A673 (cell line): ENCODE measurements at regions not wholly inside any gene's neighbourhood (a gene's known extent, or its start where the extent isn't known, plus 50 kb on each side); places are given as distances from the start of the nearest gene placed in this dataset.
A peak's percentile ranks its signal among the peaks of the same experiment; 100 is the strongest.
"Not testable (repeated sequence)": the region's sequence is repeated elsewhere in the genome, so short reads cannot be mapped to it uniquely, and the experiment has no call there.

Source experiments
- BruUV-seq: library from RNA; stranded (reverse); fragments of 400-500 nt; replicated peaks from 2 replicates; lab custom pipeline; 2021; lab: Mats Ljungman, UMichigan
- CTCF ChIA-PET: fragments of 300-600 bp; sonication (Branson Sonifier 250); formaldehyde crosslinking; loops from one replicate; lab custom pipeline; 2022; ENCODE audit warnings: antibody characterized with exemption; lab: Charles Lee
- POLR2A ChIA-PET: fragments of 300-600 bp; sonication (Branson Sonifier 250); formaldehyde crosslinking; loops from one replicate; lab custom pipeline; 2022; ENCODE audit warnings: antibody characterized with exemption; ENCODE audit not compliant: low non-redundant PET; lab: Charles Lee
- DNase-seq: peaks from one replicate; pipeline ENCODE4 v3.0.0-alpha.2; 2015; ENCODE audit warnings: low spot score
- H3K27ac ChIP-seq: fragments of 200-600 bp; sonication (generic); 2 replicates; pipeline ENCODE4 v1.5.1; 2016; ENCODE audit warnings: mixed run types, low read depth, mild to moderate bottlenecking, mixed read lengths, antibody characterized with exemption, low read length; ENCODE audit not compliant: poor library complexity, severe bottlenecking
- H3K27me3 ChIP-seq: fragments of 200-600 bp; sonication (generic); replicated peaks from 2 replicates; pipeline ENCODE4 v1.6.1; 2017; ENCODE audit warnings: mixed run types, low read depth, mild to moderate bottlenecking, mixed read lengths, antibody characterized with exemption, low read length; ENCODE audit not compliant: insufficient read depth, poor library complexity
- H3K36me3 ChIP-seq: fragments of 200-600 bp; sonication (generic); 2 replicates; pipeline ENCODE4 v1.6.1; 2016; ENCODE audit warnings: mixed run types, mild to moderate bottlenecking, mixed read lengths, antibody characterized with exemption, low read length; ENCODE audit not compliant: insufficient read depth, poor library complexity, severe bottlenecking
- H3K4me1 ChIP-seq: fragments of 200-600 bp; sonication (generic); 2 replicates; pipeline ENCODE4 v1.6.1; 2017; ENCODE audit warnings: mixed run types, mild to moderate bottlenecking, mixed read lengths, antibody characterized with exemption, low read length; ENCODE audit not compliant: insufficient read depth, poor library complexity, severe bottlenecking
- H3K4me3 ChIP-seq: fragments of 200-600 bp; sonication (generic); 2 replicates; pipeline ENCODE4 v1.5.1; 2016; ENCODE audit warnings: low read depth, mixed run types, mild to moderate bottlenecking, mixed read lengths, low read length; ENCODE audit not compliant: poor library complexity, severe bottlenecking
- H3K9me3 ChIP-seq: fragments of 200-600 bp; sonication (generic); 2 replicates; pipeline ENCODE4 v1.6.1; 2016; ENCODE audit warnings: mixed run types, low read depth, mild to moderate bottlenecking, mixed read lengths, antibody characterized with exemption, low read length; ENCODE audit not compliant: poor library complexity, severe bottlenecking
- EZH2 ChIP-seq: fragments of 200-600 bp; sonication (generic); IDR thresholded peaks from 2 replicates; pipeline ENCODE4 v1.6.1; 2017; ENCODE audit warnings: borderline replicate concordance, low read depth, mild to moderate bottlenecking, mixed read lengths, antibody characterized with exemption, low read length; ENCODE audit not compliant: poor library complexity, severe bottlenecking
- intact Hi-C: fragments of 100-400 bp; cut with micrococcal nuclease; formaldehyde crosslinking; loops from one replicate; pipeline ENCODE4 v1.10.0; 2022; ENCODE audit not compliant: unreplicated experiment
- TF ChIP-seq, protein P1 (sequence below): fragments of 300-800, 200-600 bp; sonication (generic); conservative IDR thresholded peaks from 2 replicates; pipeline ENCODE4 v1.5.1; 2017; ENCODE audit warnings: low read depth, mild to moderate bottlenecking, antibody characterized with exemption, low read length, moderate library complexity, mixed read lengths

GRCh38 chr4:29762151-29762550 is 958.0 kb upstream of the PCDH7 start:
- TF ChIP-seq EZH2: no peak
- TF ChIP-seq, protein P1, sequence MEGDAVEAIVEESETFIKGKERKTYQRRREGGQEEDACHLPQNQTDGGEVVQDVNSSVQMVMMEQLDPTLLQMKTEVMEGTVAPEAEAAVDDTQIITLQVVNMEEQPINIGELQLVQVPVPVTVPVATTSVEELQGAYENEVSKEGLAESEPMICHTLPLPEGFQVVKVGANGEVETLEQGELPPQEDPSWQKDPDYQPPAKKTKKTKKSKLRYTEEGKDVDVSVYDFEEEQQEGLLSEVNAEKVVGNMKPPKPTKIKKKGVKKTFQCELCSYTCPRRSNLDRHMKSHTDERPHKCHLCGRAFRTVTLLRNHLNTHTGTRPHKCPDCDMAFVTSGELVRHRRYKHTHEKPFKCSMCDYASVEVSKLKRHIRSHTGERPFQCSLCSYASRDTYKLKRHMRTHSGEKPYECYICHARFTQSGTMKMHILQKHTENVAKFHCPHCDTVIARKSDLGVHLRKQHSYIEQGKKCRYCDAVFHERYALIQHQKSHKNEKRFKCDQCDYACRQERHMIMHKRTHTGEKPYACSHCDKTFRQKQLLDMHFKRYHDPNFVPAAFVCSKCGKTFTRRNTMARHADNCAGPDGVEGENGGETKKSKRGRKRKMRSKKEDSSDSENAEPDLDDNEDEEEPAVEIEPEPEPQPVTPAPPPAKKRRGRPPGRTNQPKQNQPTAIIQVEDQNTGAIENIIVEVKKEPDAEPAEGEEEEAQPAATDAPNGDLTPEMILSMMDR: no peak
- Histone ChIP-seq H3K27ac (no peak overlapping the region), H3K36me3 (no peaks in the 10 kb centered on the region), H3K4me1 (no peaks in the 10 kb centered on the region), H3K27me3 (no peaks in the 10 kb centered on the region), H3K4me3 (no peak overlapping the region), H3K9me3 (no peaks in the 10 kb centered on the region)
- intact Hi-C loops: no loop called here
- CTCF ChIA-PET: no interaction called here
- POLR2A ChIA-PET: no interaction called here
- BruUV-seq: no TSS peak
- no peak for DNase-seq

- no peak for TF ChIP-seq EZH2
- TF ChIP-seq, protein P1: no peak
- no peaks in the 10 kb centered on the region for H3K9me3 ChIP-seq
- no peak for DNase-seq
- CTCF ChIA-PET: no interaction called here
- H3K4me3 ChIP-seq: no peak overlapping the region
- no TSS peak for BruUV-seq
- H3K27me3 ChIP-seq: no peaks in the 10 kb centered on the region
- no peak overlapping the region for H3K27ac ChIP-seq
- POLR2A ChIA-PET: no interaction called here
- H3K36me3 ChIP-seq: no peaks in the 10 kb centered on the region
- intact Hi-C loops: no loop called here
- no peaks in the 10 kb centered on the region for H3K4me1 ChIP-seq
Observed at GRCh38 chr4:29770627-29771026, 949.5 kb upstream of the PCDH7 start.

GRCh38 chr4:29788123-29788522 is 932.0 kb upstream of the PCDH7 start:
- DNase-seq, CTCF ChIA-PET, H3K4me1 ChIP-seq, H3K27ac ChIP-seq, BruUV-seq, intact Hi-C loops, H3K36me3 ChIP-seq, H3K4me3 ChIP-seq, H3K27me3 ChIP-seq, POLR2A ChIA-PET: not testable (repeated sequence)
- H3K9me3 ChIP-seq: peaks cover 17% of the 10 kb centered on the region

DNA sequence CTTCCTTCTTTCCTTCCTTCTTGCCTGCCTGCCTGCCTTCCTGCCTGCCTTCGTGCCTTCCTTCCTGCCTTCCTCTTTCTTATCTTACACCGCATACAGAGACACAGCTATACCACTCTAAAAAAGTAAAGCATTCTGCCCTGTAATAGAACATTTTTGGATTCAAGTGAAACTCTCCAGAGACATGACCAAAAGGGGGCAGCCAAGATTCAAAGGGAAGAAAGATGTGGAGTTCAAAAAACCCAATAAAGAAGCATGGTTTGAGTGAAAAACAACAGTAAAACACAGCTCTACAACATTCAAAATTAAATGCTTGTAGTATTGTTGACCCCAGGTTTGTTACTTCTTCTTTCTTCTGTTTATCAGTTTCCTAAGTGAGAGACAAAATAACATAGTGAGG is 914.9 kb upstream of the PCDH7 start:
- peak; percentile 87 for DNase-seq
- no TSS peak for BruUV-seq
- H3K27ac ChIP-seq: peak overlapping the region; percentile 77
- ChIA-PET POLR2A (no interaction called here), CTCF (no interaction called here)
- peaks cover 12% of the 10 kb centered on the region for H3K9me3 ChIP-seq
- TF ChIP-seq, protein P1: peak; percentile 69
- TF ChIP-seq EZH2: no peak
- intact Hi-C loops: loop anchor here (1.0 to 5.0 kb wide), 4 partner anchors 122 to 1152 kb away; no protein-coding TSS in a partner anchor
- H3K4me1 ChIP-seq: peaks cover 19% of the 10 kb centered on the region
- H3K4me3 ChIP-seq: no peak overlapping the region
- H3K36me3 ChIP-seq: no peaks in the 10 kb centered on the region
- no peaks in the 10 kb centered on the region for H3K27me3 ChIP-seq
